A673 (cell line): ENCODE measurements at regions not wholly inside any gene's neighbourhood (a gene's known extent, or its start where the extent isn't known, plus 50 kb on each side); places are given as distances from the start of the nearest gene placed in this dataset.

Source experiments
- BruUV-seq: library from RNA; stranded (reverse); fragments of 400-500 nt; replicated peaks from 2 replicates; lab custom pipeline; 2021; lab: Mats Ljungman, UMichigan
- CTCF ChIA-PET: fragments of 300-600 bp; sonication (Branson Sonifier 250); formaldehyde crosslinking; loops from one replicate; lab custom pipeline; 2022; ENCODE audit warnings: antibody characterized with exemption; lab: Charles Lee
- POLR2A ChIA-PET: fragments of 300-600 bp; sonication (Branson Sonifier 250); formaldehyde crosslinking; loops from one replicate; lab custom pipeline; 2022; ENCODE audit warnings: antibody characterized with exemption; ENCODE audit not compliant: low non-redundant PET; lab: Charles Lee
- DNase-seq: peaks from one replicate; pipeline ENCODE4 v3.0.0-alpha.2; 2015; ENCODE audit warnings: low spot score
- H3K27ac ChIP-seq: fragments of 200-600 bp; sonication (generic); 2 replicates; pipeline ENCODE4 v1.5.1; 2016; ENCODE audit warnings: mixed run types, low read depth, mild to moderate bottlenecking, mixed read lengths, antibody characterized with exemption, low read length; ENCODE audit not compliant: poor library complexity, severe bottlenecking
- H3K27me3 ChIP-seq: fragments of 200-600 bp; sonication (generic); replicated peaks from 2 replicates; pipeline ENCODE4 v1.6.1; 2017; ENCODE audit warnings: mixed run types, low read depth, mild to moderate bottlenecking, mixed read lengths, antibody characterized with exemption, low read length; ENCODE audit not compliant: insufficient read depth, poor library complexity
- H3K36me3 ChIP-seq: fragments of 200-600 bp; sonication (generic); 2 replicates; pipeline ENCODE4 v1.6.1; 2016; ENCODE audit warnings: mixed run types, mild to moderate bottlenecking, mixed read lengths, antibody characterized with exemption, low read length; ENCODE audit not compliant: insufficient read depth, poor library complexity, severe bottlenecking
- H3K4me1 ChIP-seq: fragments of 200-600 bp; sonication (generic); 2 replicates; pipeline ENCODE4 v1.6.1; 2017; ENCODE audit warnings: mixed run types, mild to moderate bottlenecking, mixed read lengths, antibody characterized with exemption, low read length; ENCODE audit not compliant: insufficient read depth, poor library complexity, severe bottlenecking
- H3K4me3 ChIP-seq: fragments of 200-600 bp; sonication (generic); 2 replicates; pipeline ENCODE4 v1.5.1; 2016; ENCODE audit warnings: low read depth, mixed run types, mild to moderate bottlenecking, mixed read lengths, low read length; ENCODE audit not compliant: poor library complexity, severe bottlenecking
- H3K9me3 ChIP-seq: fragments of 200-600 bp; sonication (generic); 2 replicates; pipeline ENCODE4 v1.6.1; 2016; ENCODE audit warnings: mixed run types, low read depth, mild to moderate bottlenecking, mixed read lengths, antibody characterized with exemption, low read length; ENCODE audit not compliant: poor library complexity, severe bottlenecking
- EZH2 ChIP-seq: fragments of 200-600 bp; sonication (generic); IDR thresholded peaks from 2 replicates; pipeline ENCODE4 v1.6.1; 2017; ENCODE audit warnings: borderline replicate concordance, low read depth, mild to moderate bottlenecking, mixed read lengths, antibody characterized with exemption, low read length; ENCODE audit not compliant: poor library complexity, severe bottlenecking
- intact Hi-C: fragments of 100-400 bp; cut with micrococcal nuclease; formaldehyde crosslinking; loops from one replicate; pipeline ENCODE4 v1.10.0; 2022; ENCODE audit not compliant: unreplicated experiment
- TF ChIP-seq, protein P1 (sequence below): fragments of 300-800, 200-600 bp; sonication (generic); conservative IDR thresholded peaks from 2 replicates; pipeline ENCODE4 v1.5.1; 2017; ENCODE audit warnings: low read depth, mild to moderate bottlenecking, antibody characterized with exemption, low read length, moderate library complexity, mixed read lengths

DNA sequence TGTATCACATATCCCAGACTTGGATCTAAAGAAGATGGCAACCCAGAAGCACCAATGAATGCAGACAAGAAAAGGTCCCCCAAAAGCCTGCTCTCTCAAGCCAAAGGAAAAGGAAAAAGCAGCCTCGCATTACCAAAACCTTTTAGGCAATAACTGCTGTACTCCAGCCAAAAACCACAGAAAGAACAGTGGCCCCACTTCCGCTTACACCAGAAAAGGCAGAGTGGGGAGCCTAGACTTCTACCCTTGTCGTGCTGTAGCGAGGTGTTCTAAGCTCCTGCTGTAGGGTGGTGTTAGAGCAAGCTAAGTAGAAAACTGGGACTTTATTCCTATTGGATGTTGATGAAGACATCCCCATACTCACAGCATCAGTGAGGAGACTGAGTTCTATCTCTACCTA lies 244.0 kb upstream of the RXFP2 start:
- no peak overlapping the region for H3K4me3 ChIP-seq
- no peaks in the 10 kb centered on the region for H3K36me3 ChIP-seq
- TF ChIP-seq, protein P1, sequence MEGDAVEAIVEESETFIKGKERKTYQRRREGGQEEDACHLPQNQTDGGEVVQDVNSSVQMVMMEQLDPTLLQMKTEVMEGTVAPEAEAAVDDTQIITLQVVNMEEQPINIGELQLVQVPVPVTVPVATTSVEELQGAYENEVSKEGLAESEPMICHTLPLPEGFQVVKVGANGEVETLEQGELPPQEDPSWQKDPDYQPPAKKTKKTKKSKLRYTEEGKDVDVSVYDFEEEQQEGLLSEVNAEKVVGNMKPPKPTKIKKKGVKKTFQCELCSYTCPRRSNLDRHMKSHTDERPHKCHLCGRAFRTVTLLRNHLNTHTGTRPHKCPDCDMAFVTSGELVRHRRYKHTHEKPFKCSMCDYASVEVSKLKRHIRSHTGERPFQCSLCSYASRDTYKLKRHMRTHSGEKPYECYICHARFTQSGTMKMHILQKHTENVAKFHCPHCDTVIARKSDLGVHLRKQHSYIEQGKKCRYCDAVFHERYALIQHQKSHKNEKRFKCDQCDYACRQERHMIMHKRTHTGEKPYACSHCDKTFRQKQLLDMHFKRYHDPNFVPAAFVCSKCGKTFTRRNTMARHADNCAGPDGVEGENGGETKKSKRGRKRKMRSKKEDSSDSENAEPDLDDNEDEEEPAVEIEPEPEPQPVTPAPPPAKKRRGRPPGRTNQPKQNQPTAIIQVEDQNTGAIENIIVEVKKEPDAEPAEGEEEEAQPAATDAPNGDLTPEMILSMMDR, result no peak
- no peak for TF ChIP-seq EZH2
- no peak overlapping the region for H3K27ac ChIP-seq
- ChIA-PET CTCF (no interaction called here), POLR2A (no interaction called here)
- H3K27me3 ChIP-seq, result no peaks in the 10 kb centered on the region
- no TSS peak for BruUV-seq
- DNase-seq, result no peak
- intact Hi-C loops, result no loop called here
- H3K9me3 ChIP-seq, result no peaks in the 10 kb centered on the region
- no peaks in the 10 kb centered on the region for H3K4me1 ChIP-seq

GRCh38 chr13:31499274-31499673 lies 240.1 kb upstream of the RXFP2 start:
- no TSS peak for BruUV-seq
- CTCF ChIA-PET, result interaction anchor here (0.6 kb wide), 1 partner anchor 246 kb away, joined by 3 read pairs; no protein-coding TSS in a partner anchor

GRCh38 chr13:31503626-31504025 lies 235.7 kb upstream of the RXFP2 start:
- POLR2A ChIA-PET, result no interaction called here
- intact Hi-C loops, result no loop called here
- no TSS peak for BruUV-seq
- no peak for DNase-seq
- TF ChIP-seq, protein P1, result no peak
- TF ChIP-seq EZH2, result no peak
- H3K27ac ChIP-seq, result no peak overlapping the region
- H3K36me3 ChIP-seq, result no peaks in the 10 kb centered on the region
- CTCF ChIA-PET, result no interaction called here
- H3K4me1 ChIP-seq, result no peaks in the 10 kb centered on the region
- no peak overlapping the region for H3K4me3 ChIP-seq
- no peaks in the 10 kb centered on the region for H3K9me3 ChIP-seq
- H3K27me3 ChIP-seq, result no peaks in the 10 kb centered on the region

More at GRCh38 chr13:31499274-31499673, 240.1 kb upstream of the RXFP2 start:
- H3K27ac ChIP-seq, result no peak overlapping the region
- no peaks in the 10 kb centered on the region for H3K27me3 ChIP-seq
- intact Hi-C loops, result no loop called here
- no peak for DNase-seq
- no peak overlapping the region for H3K4me3 ChIP-seq
- H3K9me3 ChIP-seq, result no peaks in the 10 kb centered on the region
- H3K36me3 ChIP-seq, result no peaks in the 10 kb centered on the region
- TF ChIP-seq, protein P1, result no peak
- no peak for TF ChIP-seq EZH2
- H3K4me1 ChIP-seq, result no peaks in the 10 kb centered on the region
- POLR2A ChIA-PET, result no interaction called here
